Trophoblast cell (in vitro differentiated cells and primary cell): ENCODE measurements at regions not wholly inside any gene's neighbourhood (a gene's known extent, or its start where the extent isn't known, plus 50 kb on each side); places are given as distances from the start of the nearest gene placed in this dataset.

Experiments
- DNase-seq, 2 donors: peaks; one replicate each; pipeline ENCODE4 v3.0.0-alpha.2; 2016
- H2AFZ ChIP-seq: 2 replicates; pipeline ENCODE4 v1.6.1; 2013; ENCODE audit warnings: low read length, moderate library complexity, mild to moderate bottlenecking; ENCODE audit not compliant: insufficient read depth, poor library complexity
- H2AK5ac ChIP-seq: 2 replicates; pipeline ENCODE4 v1.6.1; 2013; ENCODE audit warnings: mild to moderate bottlenecking, low read length
- H2BK120ac ChIP-seq: 2 replicates; pipeline ENCODE4 v1.6.1; 2013; ENCODE audit warnings: low read length, mild to moderate bottlenecking, moderate library complexity; ENCODE audit not compliant: insufficient read depth, poor library complexity
- H2BK12ac ChIP-seq: 2 replicates; pipeline ENCODE4 v1.6.1; 2013; ENCODE audit warnings: mild to moderate bottlenecking, low read length, moderate library complexity
- H2BK5ac ChIP-seq: 2 replicates; pipeline ENCODE4 v1.6.1; 2013; ENCODE audit warnings: low read length, low read depth, moderate library complexity, mild to moderate bottlenecking; ENCODE audit not compliant: poor library complexity
- H3K14ac ChIP-seq: 2 replicates; pipeline ENCODE4 v1.6.1; 2013; ENCODE audit warnings: mild to moderate bottlenecking, low read length
- H3K18ac ChIP-seq: 2 replicates; pipeline ENCODE4 v1.6.1; 2013; ENCODE audit warnings: mild to moderate bottlenecking, low read length
- H3K23ac ChIP-seq: 2 replicates; pipeline ENCODE4 v1.6.1; 2013; ENCODE audit warnings: low read length
- H3K27ac ChIP-seq: 2 replicates; pipeline ENCODE4 v1.5.1; 2013; ENCODE audit warnings: low read depth, mild to moderate bottlenecking, inconsistent platforms, low read length, moderate library complexity
- H3K27me3 ChIP-seq: 2 replicates; pipeline ENCODE4 v1.6.1; 2013; ENCODE audit warnings: inconsistent platforms, mild to moderate bottlenecking, low read length, moderate library complexity; ENCODE audit not compliant: insufficient read depth
- H3K36me3 ChIP-seq, 2 experiments: 1 replicate in 1 of 2; 2 replicates in 1 of 2; pipeline ENCODE4 v1.6.1; 2013; ENCODE audit warnings: low read length in 2 of 2, mild to moderate bottlenecking in 2 of 2, moderate library complexity in 1 of 2; ENCODE audit not compliant: insufficient read depth in 2 of 2, control insufficient read depth in 1 of 2
- H3K4ac ChIP-seq: 2 replicates; pipeline ENCODE4 v1.6.1; 2013; ENCODE audit warnings: low read depth, mild to moderate bottlenecking, low read length, moderate library complexity
- H3K4me1 ChIP-seq, 2 experiments: 1 replicate in 1 of 2; 2 replicates in 1 of 2; pipeline ENCODE4 v1.6.1; 2013; ENCODE audit warnings: low read length in 2 of 2, mild to moderate bottlenecking in 2 of 2, moderate library complexity in 1 of 2; ENCODE audit not compliant: insufficient read depth in 2 of 2, control insufficient read depth in 1 of 2
- H3K4me2 ChIP-seq: 2 replicates; pipeline ENCODE4 v1.6.1; 2013; ENCODE audit warnings: inconsistent platforms, mild to moderate bottlenecking, low read length, moderate library complexity
- H3K4me3 ChIP-seq: 2 replicates; pipeline ENCODE4 v1.5.1; 2013; ENCODE audit warnings: mild to moderate bottlenecking, low read depth, low read length, inconsistent platforms
- H3K79me1 ChIP-seq: one replicate; pipeline ENCODE4 v1.6.1; 2013; ENCODE audit warnings: low read length
- H3K79me2 ChIP-seq: 2 replicates; pipeline ENCODE4 v1.6.1; 2013; ENCODE audit warnings: low read length, mild to moderate bottlenecking; ENCODE audit not compliant: control insufficient read depth, insufficient read depth, poor library complexity
- H3K9ac ChIP-seq: 2 replicates; pipeline ENCODE4 v1.6.1; 2013; ENCODE audit warnings: mild to moderate bottlenecking, low read length
- H3K9me3 ChIP-seq: 2 replicates; pipeline ENCODE4 v1.6.1; 2013; ENCODE audit warnings: low read depth, mild to moderate bottlenecking, control low read depth, inconsistent platforms, low read length; ENCODE audit not compliant: insufficient read depth
- H4K12ac ChIP-seq: 2 replicates; pipeline ENCODE4 v1.6.1; 2013; ENCODE audit warnings: low read depth, mild to moderate bottlenecking, low read length, moderate library complexity
- H4K8ac ChIP-seq: 2 replicates; pipeline ENCODE4 v1.6.1; 2013; ENCODE audit warnings: low read depth, mild to moderate bottlenecking, low read length, moderate library complexity
- H4K91ac ChIP-seq: one replicate; pipeline ENCODE4 v1.6.1; 2013; ENCODE audit warnings: low read depth, mild to moderate bottlenecking, low read length, moderate library complexity
- WGBS: extraction: QIAGEN DNeasy Blood & Tissue Kit; methylation state at CpG from one replicate; pipeline ENCODE4 v1.1.7; 2013; ENCODE audit warnings: missing lambda C conversion rate; ENCODE audit not compliant: insufficient read length, insufficient coverage; ENCODE audit errors: extremely low coverage; 5-methylcytosine and 5-hydroxymethylcytosine counted together

DNA sequence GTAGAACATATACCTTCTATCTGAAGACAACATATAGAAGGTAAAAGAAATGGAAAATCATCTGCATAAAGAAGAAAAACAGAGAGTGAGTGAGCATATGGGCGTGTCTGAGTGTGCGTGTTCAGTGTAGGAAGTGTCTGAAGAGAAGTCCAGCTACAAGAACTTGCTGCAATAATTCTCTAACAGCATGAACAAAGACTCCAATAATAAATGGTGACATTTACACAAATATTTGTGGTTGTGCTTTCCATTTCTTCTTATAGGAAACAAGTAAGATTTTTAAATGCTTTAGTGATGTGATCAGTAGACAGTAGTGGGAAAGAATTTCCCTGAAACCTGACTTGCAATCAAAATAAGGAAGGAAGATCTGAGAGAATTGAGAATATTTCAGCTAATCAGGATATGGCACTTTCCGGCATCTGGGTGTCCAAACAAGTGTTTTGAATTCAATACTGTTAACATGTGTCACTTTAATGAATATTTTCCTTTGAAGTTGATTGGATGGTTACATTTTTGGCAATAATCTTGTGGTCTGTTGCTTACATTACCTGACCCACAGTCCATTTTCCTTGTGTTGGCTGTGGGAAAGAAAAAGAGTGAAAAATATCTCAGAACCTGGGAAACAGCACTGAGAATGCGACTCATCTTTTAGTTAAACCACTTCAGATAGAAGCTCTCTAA, 154.0 kb downstream of the TGFB2 start:
- H2AK5ac ChIP-seq = no peak overlapping the region
- H3K79me1 ChIP-seq = peaks cover 26% of the 10 kb centered on the region
- no peaks in the 10 kb centered on the region for H3K79me2 ChIP-seq
- no peak overlapping the region for H4K91ac ChIP-seq
- H3K4me3 ChIP-seq = no peak overlapping the region
- WGBS = no CpG with 5 or more reads among the region's 4 CpGs
- no peak overlapping the region for H2BK12ac ChIP-seq
- no peaks in the 10 kb centered on the region for H3K27me3 ChIP-seq
- no peak overlapping the region for H3K23ac ChIP-seq
- H3K4ac ChIP-seq = no peak overlapping the region
- no peak overlapping the region for H4K12ac ChIP-seq
- no peak overlapping the region for H3K18ac ChIP-seq
- no peak overlapping the region for H3K4me2 ChIP-seq
- H3K27ac ChIP-seq = peak overlapping the region; percentile 82
- peak; percentile 29 to 88 for DNase-seq
- no peak overlapping the region for H2BK120ac ChIP-seq
- no peak overlapping the region for H4K8ac ChIP-seq
- H3K9me3 ChIP-seq = no peaks in the 10 kb centered on the region
- H2BK5ac ChIP-seq = no peak overlapping the region
- no peak overlapping the region for H2AFZ ChIP-seq
- no peaks in the 10 kb centered on the region for H3K36me3 ChIP-seq
- H3K9ac ChIP-seq = no peak overlapping the region
- H3K4me1 ChIP-seq = peaks cover 10 to 13% of the 10 kb centered on the region in 2 experiments
- H3K14ac ChIP-seq = no peak overlapping the region

GRCh38 chr1:218499911-218500310, 154.8 kb downstream of the TGFB2 start:
- Histone ChIP-seq H3K9me3 (no peaks in the 10 kb centered on the region), H2BK120ac (no peak overlapping the region), H3K4me3 (no peak overlapping the region), H2BK5ac (no peak overlapping the region), H2BK12ac (peak overlapping the region; percentile 4), H3K79me2 (no peaks in the 10 kb centered on the region), H3K18ac (no peak overlapping the region), H3K27ac (peak overlapping the region; percentile 68), H3K79me1 (peaks cover 20% of the 10 kb centered on the region), H3K4me1 (peaks cover 8 to 10% of the 10 kb centered on the region in 2 experiments), H3K14ac (no peak overlapping the region), H3K9ac (no peak overlapping the region), H4K12ac (no peak overlapping the region), H4K8ac (no peak overlapping the region), H3K23ac (no peak overlapping the region), H2AK5ac (no peak overlapping the region), H3K4me2 (no peak overlapping the region), H3K27me3 (no peaks in the 10 kb centered on the region), H3K36me3 (no peaks in the 10 kb centered on the region), H3K4ac (no peak overlapping the region), H4K91ac (peak overlapping the region; percentile 7), H2AFZ (no peak overlapping the region)
- WGBS = no CpG with 5 or more reads among the region's 7 CpGs
- DNase-seq = no peak

GRCh38 chr1:218501161-218501560, 156.0 kb downstream of the TGFB2 start:
- Histone ChIP-seq H3K4ac (no peak overlapping the region), H2BK5ac (no peak overlapping the region), H3K14ac (peak overlapping the region; percentile 32), H2BK12ac (peak overlapping the region; percentile 95), H3K4me1 (peaks cover 2 to 5% of the 10 kb centered on the region in 2 experiments), H3K4me3 (no peak overlapping the region), H3K18ac (peak overlapping the region; percentile 63), H3K79me1 (peaks cover 10% of the 10 kb centered on the region), H4K91ac (peak overlapping the region; percentile 49), H3K27me3 (no peaks in the 10 kb centered on the region), H3K9me3 (no peaks in the 10 kb centered on the region), H3K9ac (no peak overlapping the region), H4K12ac (no peak overlapping the region), H2AFZ (no peak overlapping the region), H3K23ac (no peak overlapping the region), H3K79me2 (no peaks in the 10 kb centered on the region), H3K36me3 (no peaks in the 10 kb centered on the region), H2AK5ac (peak overlapping the region; percentile 80), H4K8ac (peak overlapping the region; percentile 53), H2BK120ac (no peak overlapping the region), H3K4me2 (no peak overlapping the region), H3K27ac (no peak overlapping the region)
- no CpG with 5 or more reads among the region's 5 CpGs for WGBS
- no peak for DNase-seq

DNA sequence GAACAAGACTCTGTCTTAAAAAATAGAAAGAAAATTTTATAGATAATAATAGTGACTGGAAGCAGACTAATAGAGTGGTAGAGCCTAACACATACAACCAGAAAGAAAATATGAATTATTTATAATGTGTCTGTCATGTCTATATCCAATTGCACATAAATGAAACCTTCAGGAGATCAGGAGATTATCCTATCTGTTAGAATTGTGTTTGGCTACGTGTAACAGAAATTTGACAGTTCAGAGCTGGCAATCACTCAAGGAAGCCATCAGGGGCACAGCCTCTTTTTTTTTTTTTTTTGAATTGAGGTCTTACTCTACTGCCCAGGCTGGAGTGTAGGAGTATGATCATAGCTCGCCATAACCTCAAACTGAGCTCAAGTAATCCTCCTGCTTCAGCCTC, 157.2 kb downstream of the TGFB2 start:
- Histone ChIP-seq H3K36me3 (peaks cover 0 to under 1% of the 10 kb centered on the region in 2 experiments), H3K4me3 (no peak overlapping the region), H4K91ac (no peak overlapping the region), H2BK5ac (no peak overlapping the region), H2BK12ac (no peak overlapping the region), H3K79me1 (peaks cover 10% of the 10 kb centered on the region), H4K12ac (no peak overlapping the region), H3K4me2 (no peak overlapping the region), H3K79me2 (no peaks in the 10 kb centered on the region), H3K9ac (no peak overlapping the region), H3K4ac (no peak overlapping the region), H3K14ac (no peak overlapping the region), H3K27me3 (no peaks in the 10 kb centered on the region), H2AK5ac (no peak overlapping the region), H4K8ac (no peak overlapping the region), H2AFZ (no peak overlapping the region), H3K23ac (no peak overlapping the region), H3K18ac (no peak overlapping the region), H3K9me3 (peaks cover 1% of the 10 kb centered on the region), H3K27ac (no peak overlapping the region), H2BK120ac (no peak overlapping the region), H3K4me1 (peaks cover 2 to 5% of the 10 kb centered on the region in 2 experiments)
- no peak for DNase-seq
- WGBS = no CpG with 5 or more reads among the region's 2 CpGs
